ENCODE measurements at regions not wholly inside any gene's neighbourhood (a gene's known extent, or its start where the extent isn't known, plus 50 kb on each side); places are given as distances from the start of the nearest gene placed in this dataset.
"Not testable (repeated sequence)": the region's sequence is repeated elsewhere in the genome, so short reads cannot be mapped to it uniquely, and the experiment has no call there.

GRCh38 chr6:139530561-139530960, 156.1 kb upstream of the CITED2 start:
- no peak for DNase-seq

GRCh38 chr6:139529420-139529819, 155.0 kb upstream of the CITED2 start:
- DNase-seq, result no peak

- DNase-seq, result no peak
Measured at GRCh38 chr6:139528471-139528870, 154.0 kb upstream of the CITED2 start.

GRCh38 chr6:139525415-139525814, 151.0 kb upstream of the CITED2 start:
- no peak for DNase-seq

- DNase-seq, result no peak
Measured at GRCh38 chr6:139523986-139524385, 149.5 kb upstream of the CITED2 start.

- no peak for DNase-seq
Measured at GRCh38 chr6:139522511-139523220, 148.2 kb upstream of the CITED2 start.

- no peak for DNase-seq
Measured at GRCh38 chr6:139521338-139521737, 146.9 kb upstream of the CITED2 start.

- DNase-seq, result no peak
Measured at GRCh38 chr6:139520321-139520768, 145.9 kb upstream of the CITED2 start.

GRCh38 chr6:139519571-139520031, 145.2 kb upstream of the CITED2 start:
- no peak for DNase-seq

- DNase-seq, result no peak
Measured at GRCh38 chr6:139519097-139519496, 144.6 kb upstream of the CITED2 start.

GRCh38 chr6:139518556-139519091, 144.2 kb upstream of the CITED2 start:
- DNase-seq, result no peak

GRCh38 chr6:139517998-139518555, 143.6 kb upstream of the CITED2 start:
- not testable (repeated sequence) for DNase-seq

- DNase-seq, result no peak
Measured at GRCh38 chr6:139515511-139515910, 141.1 kb upstream of the CITED2 start.

GRCh38 chr6:139514819-139515218, 140.4 kb upstream of the CITED2 start:
- DNase-seq, result no peak

GRCh38 chr6:139510040-139510790, 135.8 kb upstream of the CITED2 start:
- no peak for DNase-seq

- no peak for DNase-seq
Measured at GRCh38 chr6:139509167-139509566, 134.7 kb upstream of the CITED2 start.

GRCh38 chr6:139508576-139508975, 134.1 kb upstream of the CITED2 start:
- no peak for DNase-seq

GRCh38 chr6:139508023-139508422, 133.6 kb upstream of the CITED2 start:
- no peak for DNase-seq

- no peak for DNase-seq
Measured at GRCh38 chr6:139500977-139501376, 126.5 kb upstream of the CITED2 start.

- DNase-seq, result no peak
Measured at GRCh38 chr6:139498715-139499114, 124.3 kb upstream of the CITED2 start.

- no peak for DNase-seq
Measured at GRCh38 chr6:139497345-139497961, 123.0 kb upstream of the CITED2 start.

GRCh38 chr6:139496654-139497344, 122.4 kb upstream of the CITED2 start:
- DNase-seq, result no peak

Measured in activated CD4-positive, alpha-beta T cell treated with anti-CD3 and anti-CD28 coated beads, Interleukin-2, amount 50 U/mL, for 1 hour (primary cell).